CD4-positive, alpha-beta T cell (primary cell): ENCODE measurements at regions not wholly inside any gene's neighbourhood (a gene's known extent, or its start where the extent isn't known, plus 50 kb on each side); places are given as distances from the start of the nearest gene placed in this dataset.
"Not testable (repeated sequence)": the region's sequence is repeated elsewhere in the genome, so short reads cannot be mapped to it uniquely, and the experiment has no call there.

ENCODE experiments used
- ATAC-seq: fragments of 200-7000 bp; cut with Tn5 transposase; one replicate; pipeline ENCODE4 v1.10.0; 2022; ENCODE audit warnings: mild to moderate bottlenecking; ENCODE audit not compliant: poor library complexity
- CTCF ChIA-PET: fragments of 350-600 bp; sonication (Branson Sonifier 250); formaldehyde crosslinking; loops from one replicate; lab custom pipeline; 2021; ENCODE audit warnings: antibody characterized with exemption, inconsistent platforms; lab: Charles Lee
- POLR2A ChIA-PET: fragments of 350-600 bp; sonication (Branson Sonifier 250); formaldehyde crosslinking; loops from one replicate; lab custom pipeline; 2021; ENCODE audit warnings: antibody characterized with exemption, inconsistent platforms; lab: Charles Lee
- DNase-seq, 14 experiments: peaks; one replicate each; pipeline ENCODE4 v3.0.0-alpha.2; 2013 to 2020; ENCODE audit warnings: mixed read lengths in 2 of 14
- H3K27ac ChIP-seq, 2 donors: one replicate each; pipeline versions ENCODE4 v1.5.1 to v1.7.0; 2013; ENCODE audit warnings: low read length in 2 of 2, low read depth in 1 of 2, mild to moderate bottlenecking in 1 of 2
- H3K27me3 ChIP-seq, 2 experiments: 1 replicate in 1 of 2; 2 replicates in 1 of 2; pipeline versions ENCODE4 v1.6.1 to v1.7.0; 2013; ENCODE audit warnings: low read length in 2 of 2, control low read depth in 1 of 2, mild to moderate bottlenecking in 1 of 2, moderate library complexity in 1 of 2; ENCODE audit not compliant: insufficient read depth in 2 of 2, control insufficient read depth in 1 of 2
- H3K36me3 ChIP-seq: one replicate; pipeline ENCODE4 v1.6.1; 2013; ENCODE audit warnings: low read length, control low read depth; ENCODE audit not compliant: insufficient read depth
- H3K4me1 ChIP-seq: one replicate; pipeline ENCODE4 v1.6.1; 2013; ENCODE audit warnings: low read length, control low read depth; ENCODE audit not compliant: insufficient read depth
- H3K4me3 ChIP-seq: one replicate; pipeline ENCODE4 v1.5.1; 2013; ENCODE audit warnings: mild to moderate bottlenecking, low read length, moderate library complexity
- H3K9me3 ChIP-seq, 2 experiments: 1 replicate in 1 of 2; 2 replicates in 1 of 2; pipeline versions ENCODE4 v1.6.1 to v1.7.0; 2013; ENCODE audit warnings: low read length in 2 of 2, mild to moderate bottlenecking in 2 of 2, control low read depth in 1 of 2, moderate library complexity in 1 of 2; ENCODE audit not compliant: control insufficient read depth in 1 of 2, insufficient read depth in 1 of 2
- H3K27ac Mint-ChIP-seq: one replicate; pipeline ENCODE4 v1.8.0; 2020; ENCODE audit warnings: mixed read lengths
- H3K27me3 Mint-ChIP-seq: one replicate; pipeline ENCODE4 v1.8.0; 2021; ENCODE audit warnings: mixed read lengths
- H3K36me3 Mint-ChIP-seq: one replicate; pipeline ENCODE4 v1.8.0; 2021; ENCODE audit warnings: low read depth, mixed read lengths
- H3K4me1 Mint-ChIP-seq: one replicate; pipeline ENCODE4 v1.8.0; 2021; ENCODE audit warnings: low read depth, mixed read lengths
- H3K4me3 Mint-ChIP-seq: one replicate; pipeline ENCODE4 v1.8.0; 2020; ENCODE audit warnings: mild to moderate bottlenecking, mixed read lengths
- H3K9me3 Mint-ChIP-seq: one replicate; pipeline ENCODE4 v1.8.0; 2020; ENCODE audit warnings: mixed read lengths
- intact Hi-C, 2 experiments: fragments of 100-400 bp; cut with DNase I in 1 of 2; cut with micrococcal nuclease in 1 of 2; formaldehyde crosslinking; loops; one replicate each; pipeline versions ENCODE4 v1.15.1 to v1.9.0; 2023 to 2025; cut with DNase I, micrococcal nuclease
- TF ChIP-seq, protein P1 (sequence below): fragments of 200-600 bp; IDR thresholded peaks from one replicate; pipeline ENCODE4 v1.8.0; 2022; ENCODE audit warnings: antibody characterized with exemption, mild to moderate bottlenecking

DNA sequence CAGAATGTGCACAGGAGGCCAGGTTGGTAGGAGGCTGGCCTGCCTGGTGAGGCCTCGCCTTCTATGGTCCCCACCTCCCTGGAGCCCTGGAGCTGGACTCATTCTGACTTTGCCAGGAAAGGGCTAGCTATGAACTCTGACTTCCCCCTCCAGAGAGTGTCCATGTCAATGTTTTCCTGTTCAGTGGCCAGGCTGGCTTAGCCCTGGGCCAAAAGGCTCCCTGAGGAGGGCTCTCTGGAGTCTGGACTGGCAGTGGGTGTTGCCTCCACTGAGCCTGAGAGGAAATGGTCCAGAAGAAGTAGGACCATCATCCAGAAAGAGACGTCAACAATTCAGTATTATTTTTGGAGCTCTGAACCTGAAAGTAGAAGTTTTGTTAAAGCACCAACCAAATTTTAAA lies 178.7 kb downstream of the CHIC2 start:
- peaks cover 2% of the 10 kb centered on the region for H3K9me3 Mint-ChIP-seq
- H3K9me3 ChIP-seq = no peaks in the 10 kb centered on the region
- peaks cover 7% of the 10 kb centered on the region for H3K27me3 Mint-ChIP-seq
- CTCF ChIA-PET = no interaction called here
- no peaks in the 10 kb centered on the region for H3K36me3 ChIP-seq
- no peak overlapping the region for H3K27ac ChIP-seq
- no peaks in the 10 kb centered on the region for H3K36me3 Mint-ChIP-seq
- POLR2A ChIA-PET = no interaction called here
- no peak overlapping the region for H3K4me3 Mint-ChIP-seq
- ATAC-seq (no peak), DNase-seq (no peak)
- no peak overlapping the region for H3K27ac Mint-ChIP-seq
- no peaks in the 10 kb centered on the region for H3K4me1 Mint-ChIP-seq
- intact Hi-C loops = no loop called here
- TF ChIP-seq, protein P1, sequence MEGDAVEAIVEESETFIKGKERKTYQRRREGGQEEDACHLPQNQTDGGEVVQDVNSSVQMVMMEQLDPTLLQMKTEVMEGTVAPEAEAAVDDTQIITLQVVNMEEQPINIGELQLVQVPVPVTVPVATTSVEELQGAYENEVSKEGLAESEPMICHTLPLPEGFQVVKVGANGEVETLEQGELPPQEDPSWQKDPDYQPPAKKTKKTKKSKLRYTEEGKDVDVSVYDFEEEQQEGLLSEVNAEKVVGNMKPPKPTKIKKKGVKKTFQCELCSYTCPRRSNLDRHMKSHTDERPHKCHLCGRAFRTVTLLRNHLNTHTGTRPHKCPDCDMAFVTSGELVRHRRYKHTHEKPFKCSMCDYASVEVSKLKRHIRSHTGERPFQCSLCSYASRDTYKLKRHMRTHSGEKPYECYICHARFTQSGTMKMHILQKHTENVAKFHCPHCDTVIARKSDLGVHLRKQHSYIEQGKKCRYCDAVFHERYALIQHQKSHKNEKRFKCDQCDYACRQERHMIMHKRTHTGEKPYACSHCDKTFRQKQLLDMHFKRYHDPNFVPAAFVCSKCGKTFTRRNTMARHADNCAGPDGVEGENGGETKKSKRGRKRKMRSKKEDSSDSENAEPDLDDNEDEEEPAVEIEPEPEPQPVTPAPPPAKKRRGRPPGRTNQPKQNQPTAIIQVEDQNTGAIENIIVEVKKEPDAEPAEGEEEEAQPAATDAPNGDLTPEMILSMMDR = no peak
- peaks cover 0 to 2% of the 10 kb centered on the region in 2 experiments for H3K27me3 ChIP-seq
- H3K4me3 ChIP-seq = no peak overlapping the region
- no peaks in the 10 kb centered on the region for H3K4me1 ChIP-seq

DNA sequence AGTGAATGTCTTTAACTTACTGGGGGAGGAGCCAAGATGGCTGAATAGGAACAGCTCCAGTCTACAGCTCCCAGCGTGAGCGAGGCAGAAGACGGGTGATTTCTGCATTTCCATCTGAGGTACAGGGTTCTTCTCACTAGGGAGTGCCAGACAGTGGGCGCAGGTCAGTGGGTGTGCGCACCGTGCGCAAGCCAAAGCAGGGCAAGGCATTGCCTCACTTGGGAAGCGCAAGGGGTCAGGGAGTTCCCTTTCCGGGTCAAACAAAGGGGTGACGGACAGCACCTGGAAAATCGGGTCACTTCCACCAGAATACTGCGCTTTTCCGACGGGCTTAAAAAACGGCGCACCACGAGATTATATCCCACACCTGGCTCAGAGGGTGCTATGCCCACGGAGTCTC lies 187.3 kb downstream of the CHIC2 start:
- H3K27me3 Mint-ChIP-seq = peaks cover 14% of the 10 kb centered on the region
- H3K4me3 ChIP-seq, ATAC-seq, H3K27ac Mint-ChIP-seq, H3K36me3 ChIP-seq, DNase-seq, H3K36me3 Mint-ChIP-seq, intact Hi-C loops, H3K4me1 ChIP-seq, POLR2A ChIA-PET, H3K9me3 ChIP-seq, H3K27ac ChIP-seq, H3K4me1 Mint-ChIP-seq, H3K4me3 Mint-ChIP-seq, H3K27me3 ChIP-seq, H3K9me3 Mint-ChIP-seq, CTCF ChIA-PET: not testable (repeated sequence)

GRCh38 chr4:53866055-53866454 lies 198.3 kb downstream of the CHIC2 start:
- Histone ChIP-seq H3K27me3 (no peaks in the 10 kb centered on the region), H3K4me3 (no peak overlapping the region), H3K27ac (no peak overlapping the region), H3K36me3 (no peaks in the 10 kb centered on the region), H3K9me3 (no peaks in the 10 kb centered on the region), H3K4me1 (no peaks in the 10 kb centered on the region)
- ATAC-seq (no peak), DNase-seq (no peak)
- Mint-ChIP-seq H3K4me1 (no peaks in the 10 kb centered on the region), H3K36me3 (no peaks in the 10 kb centered on the region), H3K9me3 (no peaks in the 10 kb centered on the region), H3K4me3 (no peak overlapping the region), H3K27me3 (peaks cover 21% of the 10 kb centered on the region), H3K27ac (no peak overlapping the region)
- intact Hi-C loops = no loop called here
- POLR2A ChIA-PET = no interaction called here
- CTCF ChIA-PET = no interaction called here
- TF ChIP-seq, protein P1 = no peak

GRCh38 chr4:53865054-53865453 lies 199.4 kb downstream of the CHIC2 start:
- TF ChIP-seq, protein P1 = no peak
- no peaks in the 10 kb centered on the region for H3K9me3 ChIP-seq
- ChIA-PET POLR2A (no interaction called here), CTCF (no interaction called here)
- H3K27ac Mint-ChIP-seq = no peak overlapping the region
- no peaks in the 10 kb centered on the region for H3K36me3 ChIP-seq
- no peak overlapping the region for H3K4me3 Mint-ChIP-seq
- H3K4me3 ChIP-seq = no peak overlapping the region
- no peaks in the 10 kb centered on the region for H3K27me3 ChIP-seq
- no peak for DNase-seq
- no peak for ATAC-seq
- H3K9me3 Mint-ChIP-seq = no peaks in the 10 kb centered on the region
- H3K27ac ChIP-seq = no peak overlapping the region
- no peaks in the 10 kb centered on the region for H3K4me1 Mint-ChIP-seq
- intact Hi-C loops = no loop called here
- peaks cover 18% of the 10 kb centered on the region for H3K27me3 Mint-ChIP-seq
- no peaks in the 10 kb centered on the region for H3K36me3 Mint-ChIP-seq
- H3K4me1 ChIP-seq = no peaks in the 10 kb centered on the region
